Activated CD4-positive, alpha-beta T cell treated with anti-CD3 and anti-CD28 coated beads, Interleukin-2, amount 50 U/mL, for 24 hours (primary cell): ENCODE measurements at regions not wholly inside any gene's neighbourhood (a gene's known extent, or its start where the extent isn't known, plus 50 kb on each side); places are given as distances from the start of the nearest gene placed in this dataset.
"Not testable (repeated sequence)": the region's sequence is repeated elsewhere in the genome, so short reads cannot be mapped to it uniquely, and the experiment has no call there.

Source experiments
- DNase-seq, 2 donors: peaks; one replicate each; pipeline ENCODE4 v3.0.0-alpha.2; 2020; ENCODE audit warnings: low read depth in 1 of 2, low spot score in 1 of 2

DNA sequence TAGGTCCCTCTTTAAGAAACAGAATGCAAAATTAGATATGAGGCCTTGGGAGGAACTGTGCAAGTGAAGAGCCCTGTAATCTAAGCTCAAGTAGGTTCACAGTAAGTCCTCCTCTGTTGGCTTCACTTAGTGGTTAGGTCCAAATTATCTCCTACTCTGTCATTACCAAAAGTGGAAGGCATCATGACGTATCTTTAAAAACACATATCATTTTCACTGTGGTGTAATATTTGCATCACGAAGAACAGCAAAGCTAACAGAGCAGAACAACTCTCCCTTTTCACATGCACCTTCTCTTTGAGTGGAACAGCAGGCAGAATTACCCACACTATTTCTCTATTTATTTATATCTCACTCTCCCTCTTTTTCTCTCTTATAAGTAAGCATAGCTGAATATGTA, 240.5 kb upstream of the CCNH start:
- no peak for DNase-seq

DNA sequence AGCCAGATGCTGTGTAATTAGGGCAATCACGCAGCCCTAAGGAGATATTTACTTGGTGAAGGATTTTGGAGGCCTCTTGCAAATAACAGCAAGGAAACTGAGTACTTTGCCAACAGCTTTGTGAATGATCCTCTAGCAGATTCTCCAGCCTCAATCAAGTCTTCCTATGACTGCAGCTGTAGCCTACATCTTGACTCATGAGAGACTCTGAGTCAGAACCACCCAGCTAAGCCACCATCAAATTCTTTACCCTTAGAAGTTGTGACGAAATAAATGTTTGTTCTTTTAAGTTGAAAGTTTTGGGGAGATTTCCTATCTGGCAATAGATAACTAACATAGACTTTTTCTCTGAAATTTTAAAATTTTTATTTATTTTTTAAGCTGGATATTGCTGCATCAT, 237.6 kb upstream of the CCNH start:
- DNase-seq, result no peak

DNA sequence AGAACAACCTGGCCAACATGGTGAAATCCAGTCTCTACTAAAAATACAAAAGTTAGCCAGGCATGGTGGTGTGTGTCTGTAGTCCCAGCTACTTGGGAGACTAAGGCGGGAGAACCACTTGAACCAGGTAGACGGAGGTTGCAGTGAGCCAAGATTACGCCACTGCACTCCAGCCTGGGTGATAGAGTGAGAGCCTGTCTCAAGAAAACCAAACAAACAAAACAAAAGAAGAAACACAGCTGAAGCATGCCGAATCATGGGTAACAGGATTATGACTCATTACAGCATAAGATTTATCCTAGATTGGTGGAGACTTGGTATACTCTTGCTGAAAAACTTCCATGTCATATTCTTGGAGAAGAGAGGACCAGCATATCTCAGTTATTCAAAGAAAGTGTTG, 236.7 kb upstream of the CCNH start:
- no peak for DNase-seq

DNA sequence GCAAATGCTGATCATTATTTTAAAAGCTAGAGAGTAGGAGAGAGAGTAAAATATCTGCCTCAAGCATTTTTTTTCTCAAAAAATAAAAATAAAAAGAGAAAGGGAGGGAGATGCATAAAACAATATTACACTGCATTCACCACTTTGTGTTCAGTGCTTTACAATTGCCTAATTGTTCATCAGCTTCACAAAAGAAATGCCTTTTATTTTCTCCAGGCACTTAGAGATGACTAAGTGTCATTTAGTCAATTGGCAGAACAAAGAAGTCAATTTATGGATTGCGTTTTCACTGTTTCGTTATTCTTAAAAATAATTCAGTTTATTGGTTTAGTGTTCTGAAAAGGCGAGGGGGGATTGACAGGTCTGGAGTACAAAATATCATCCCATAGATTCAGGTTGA, 232.5 kb upstream of the CCNH start:
- no peak for DNase-seq

DNA sequence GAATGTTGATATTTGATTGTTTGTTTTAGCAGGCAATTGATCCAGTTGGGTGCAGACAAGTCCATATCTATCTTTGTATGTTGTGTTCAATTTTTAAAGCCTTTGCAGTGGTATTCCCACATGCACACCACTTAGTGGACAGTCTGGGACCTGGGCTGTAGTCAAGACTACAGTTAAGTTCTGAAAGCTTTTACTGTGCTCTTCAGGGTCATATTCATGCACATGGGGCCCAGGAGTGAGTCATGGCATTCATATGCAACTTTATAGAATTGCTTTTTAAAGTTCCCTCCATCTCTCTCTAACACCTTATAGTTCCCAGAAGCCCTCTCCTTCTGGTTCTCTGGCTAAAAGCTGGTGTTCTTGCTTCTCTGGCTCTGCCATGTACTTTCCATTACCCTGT, 228.2 kb upstream of the CCNH start:
- no peak for DNase-seq

DNA sequence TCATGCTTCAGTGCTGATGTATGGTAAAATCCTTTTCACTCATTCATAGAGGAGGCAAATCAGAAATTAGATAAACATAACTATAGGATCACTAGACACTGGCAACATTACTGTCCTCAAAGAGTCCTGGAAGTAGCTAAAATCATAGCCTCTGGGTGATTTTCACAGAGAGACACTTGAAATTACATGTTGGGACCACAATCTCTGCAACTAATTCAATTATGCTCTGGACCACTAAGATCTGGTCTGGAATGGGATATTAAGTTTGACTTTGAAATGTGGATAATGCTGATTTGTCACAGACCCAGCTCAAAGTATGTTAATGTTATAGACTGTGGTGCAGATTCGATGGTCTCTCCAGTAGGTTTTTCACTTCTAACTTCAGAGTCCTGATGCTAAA, 214.6 kb upstream of the CCNH start:
- no peak for DNase-seq

DNA sequence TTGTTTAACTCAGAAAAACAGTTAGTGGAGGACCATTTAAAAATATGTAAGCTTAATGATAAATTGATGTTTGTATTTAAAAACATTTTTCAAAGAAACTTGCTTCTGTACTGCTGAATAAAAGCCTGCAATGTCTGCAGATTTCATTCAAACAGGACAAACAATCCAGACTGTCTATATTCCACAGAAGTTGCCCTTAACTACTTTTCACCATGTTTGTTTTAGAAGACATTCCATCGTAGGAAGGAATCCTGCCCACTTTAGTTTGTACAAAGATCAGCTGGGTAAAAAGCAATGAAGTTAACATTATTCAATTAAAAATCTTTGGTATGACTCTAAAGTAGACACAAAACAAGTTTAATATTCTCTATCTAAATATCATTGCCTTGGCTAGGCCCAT, 195.7 kb upstream of the CCNH start:
- no peak for DNase-seq

DNA sequence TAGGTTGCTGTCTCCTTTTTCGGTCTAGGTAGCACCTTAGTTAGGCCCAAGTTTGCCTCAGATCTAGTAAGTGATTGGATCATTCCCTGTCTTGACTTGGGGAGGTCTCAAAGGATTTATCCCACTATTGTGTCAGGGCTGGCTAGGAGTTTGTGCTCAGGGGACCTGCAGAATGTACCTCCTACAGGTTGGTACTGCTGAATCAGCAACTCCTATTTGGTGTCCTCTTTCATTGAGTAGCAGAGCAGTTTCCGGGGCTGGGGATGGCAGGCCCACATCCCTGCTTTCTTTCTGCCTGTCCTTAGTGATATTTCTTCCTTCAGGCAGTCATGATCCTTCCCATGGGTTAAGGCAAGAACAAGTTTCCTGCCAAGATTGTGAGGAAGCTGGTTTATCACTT, 192.9 kb upstream of the CCNH start:
- no peak for DNase-seq

DNA sequence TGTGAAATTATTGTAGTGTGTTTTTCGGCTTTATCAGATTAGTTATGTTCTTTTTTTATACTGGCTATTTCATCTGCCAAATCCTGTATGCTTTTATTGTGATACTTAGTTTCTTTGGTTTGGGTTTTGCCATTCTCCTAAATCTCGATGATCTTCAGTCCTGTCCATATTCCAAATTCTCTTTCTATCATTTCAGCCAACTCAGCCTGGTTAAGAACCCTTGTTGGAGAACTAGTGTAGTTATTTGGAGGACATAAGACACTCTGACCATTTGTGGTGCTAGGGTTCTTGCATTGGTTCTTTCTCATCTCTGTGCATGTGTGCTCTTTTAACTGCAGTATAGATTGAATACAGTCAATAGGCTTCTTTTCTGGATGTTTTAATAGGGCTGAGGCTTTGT, 187.0 kb upstream of the CCNH start:
- no peak for DNase-seq

DNA sequence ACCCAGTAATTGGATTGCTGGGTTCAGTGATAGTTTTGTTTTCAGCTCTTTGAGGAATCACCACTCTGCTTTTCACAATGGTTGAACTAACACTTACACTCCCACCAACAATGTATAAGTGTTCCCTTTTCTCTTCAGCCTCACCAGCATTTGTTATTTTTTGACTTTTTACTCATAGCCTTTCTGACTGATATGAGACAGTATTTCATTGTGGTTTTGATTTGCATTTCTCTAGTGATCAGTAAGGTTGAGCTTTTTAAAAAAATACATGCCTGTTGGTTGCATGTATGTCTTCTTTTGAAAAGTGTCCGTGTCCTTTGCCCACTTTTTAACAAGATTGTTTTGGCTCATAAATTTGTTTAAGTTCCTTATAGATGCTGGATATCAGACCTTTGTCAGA, 185.7 kb upstream of the CCNH start:
- DNase-seq, result no peak

DNA sequence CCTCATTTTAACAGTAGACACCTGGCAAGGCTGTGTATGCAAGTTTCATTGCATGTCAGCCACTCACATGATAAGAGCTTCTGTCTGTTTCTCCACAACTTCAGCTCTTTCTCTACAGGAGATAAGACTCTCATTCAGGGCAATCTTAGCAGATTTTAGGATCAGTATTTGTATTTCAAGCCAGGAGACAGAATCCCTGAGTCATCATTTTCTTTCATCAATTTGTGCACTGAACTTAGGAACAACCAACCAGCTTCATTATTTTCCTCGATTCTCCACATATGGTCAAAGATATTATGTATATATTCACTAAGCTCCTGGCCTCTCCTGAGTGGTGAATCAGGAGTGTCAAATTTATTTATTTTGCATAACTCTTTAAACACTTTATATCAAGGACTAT, 181.8 kb upstream of the CCNH start:
- DNase-seq, result no peak

DNA sequence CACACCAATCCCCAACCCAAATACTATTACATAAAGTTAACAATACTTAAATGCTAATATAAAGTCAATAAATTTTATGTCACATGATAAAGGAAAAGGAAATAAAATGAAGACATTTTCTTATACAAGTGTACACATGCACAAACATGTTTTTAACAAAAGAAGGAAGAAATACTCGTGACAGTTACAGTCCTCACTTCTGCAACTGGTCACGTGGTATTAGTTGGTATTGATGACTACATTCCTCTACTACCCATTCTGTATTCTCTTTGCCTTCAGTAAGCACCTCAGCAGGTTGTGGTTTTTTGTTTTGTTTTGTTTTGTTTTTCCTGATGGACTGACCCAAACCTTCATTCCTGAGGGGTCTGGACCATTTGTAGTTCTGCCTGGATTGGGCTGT, 176.9 kb upstream of the CCNH start:
- DNase-seq, result no peak

DNA sequence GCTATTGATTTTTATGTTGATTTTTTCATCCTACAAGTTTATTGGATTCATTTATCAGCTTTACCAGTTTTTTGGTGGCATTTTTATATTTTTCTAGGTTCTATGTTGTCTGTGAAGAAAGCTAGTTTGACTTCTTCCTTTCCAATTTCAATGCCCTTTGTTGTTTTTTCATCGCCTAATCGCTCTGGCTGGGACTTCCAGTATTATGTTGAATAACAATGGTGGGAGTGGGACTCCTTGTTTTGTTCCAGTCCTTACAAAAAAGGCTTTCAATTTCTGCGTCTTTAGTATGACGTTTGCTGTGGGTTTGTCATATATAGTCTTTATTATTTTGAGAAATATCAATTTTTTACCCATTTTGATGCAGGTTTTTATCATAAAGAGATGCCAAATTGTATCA, 175.6 kb upstream of the CCNH start:
- DNase-seq, result no peak

DNA sequence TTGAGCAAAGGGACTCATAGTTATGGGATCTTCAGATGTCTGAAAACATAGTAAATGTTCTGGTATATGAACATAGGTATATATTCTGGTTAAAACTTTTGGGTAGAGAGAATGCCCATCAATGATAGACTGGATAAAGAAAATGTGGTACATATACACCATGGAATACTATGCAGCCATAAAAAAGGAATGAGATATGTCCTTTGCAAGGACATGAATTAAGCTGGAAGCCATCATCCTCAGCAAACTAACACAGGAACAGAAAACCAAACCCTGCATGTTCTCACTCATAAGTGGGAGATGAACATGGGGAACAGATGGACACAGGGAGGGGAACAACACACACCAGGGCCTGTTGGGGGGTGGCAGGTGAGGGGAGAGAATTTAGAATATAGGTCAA, 171.0 kb upstream of the CCNH start:
- not testable (repeated sequence) for DNase-seq

DNA sequence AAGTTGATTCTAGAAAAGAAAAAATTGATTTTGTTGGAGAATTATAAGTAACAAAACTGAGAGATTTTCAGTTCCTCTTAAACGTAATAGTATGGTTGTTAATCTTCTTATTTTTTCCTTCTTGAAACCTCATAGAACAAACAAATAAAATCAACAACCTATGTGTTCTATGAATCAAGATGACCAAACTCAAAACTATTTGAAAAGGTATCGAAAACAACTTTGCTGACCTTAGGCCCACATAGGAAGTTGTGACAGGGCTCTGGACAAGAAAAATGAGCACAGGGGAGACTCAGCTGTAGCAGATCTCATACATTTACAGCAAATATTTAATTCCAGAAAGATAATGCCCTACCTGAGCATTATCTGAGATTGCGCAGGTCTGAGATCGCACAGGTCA, 169.4 kb upstream of the CCNH start:
- DNase-seq, result no peak

DNA sequence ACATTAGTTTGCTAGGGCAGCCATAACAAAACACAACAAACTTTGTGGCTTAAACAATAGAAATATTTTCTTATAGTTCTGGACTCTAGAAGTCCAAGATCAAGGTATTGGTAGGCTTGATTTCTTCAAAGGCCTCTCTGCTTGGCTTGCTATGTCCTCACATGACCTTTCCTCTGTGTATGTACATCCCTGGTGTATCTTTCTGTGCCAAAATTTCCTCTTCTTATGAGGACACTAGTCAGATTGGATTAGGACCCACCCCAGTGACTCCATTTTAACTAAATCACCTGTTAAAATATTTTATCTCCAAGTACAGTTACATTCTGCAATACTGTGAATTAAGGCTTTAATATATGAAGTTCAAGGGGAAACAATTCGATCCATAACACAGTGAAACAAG, 168.9 kb upstream of the CCNH start:
- DNase-seq, result no peak

DNA sequence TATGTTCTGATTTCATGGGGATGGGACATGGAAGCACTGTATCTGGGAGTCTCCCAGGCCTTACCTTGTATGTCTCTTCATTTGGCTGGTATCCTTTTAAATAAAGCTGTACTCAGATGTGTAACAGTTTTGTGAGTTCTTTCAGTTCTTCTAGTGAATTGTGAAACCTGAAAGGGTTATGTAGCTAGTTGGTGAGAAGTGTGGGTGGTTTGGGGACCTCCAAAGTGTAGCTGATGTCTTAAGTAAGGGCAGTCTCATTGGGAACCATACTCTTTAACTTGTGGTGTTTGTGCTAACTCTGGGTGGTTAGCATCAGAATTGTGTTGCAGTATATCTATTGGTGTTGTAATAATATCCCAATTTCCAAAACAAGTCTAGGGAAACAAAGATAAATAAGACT, 166.9 kb upstream of the CCNH start:
- no peak for DNase-seq

DNA sequence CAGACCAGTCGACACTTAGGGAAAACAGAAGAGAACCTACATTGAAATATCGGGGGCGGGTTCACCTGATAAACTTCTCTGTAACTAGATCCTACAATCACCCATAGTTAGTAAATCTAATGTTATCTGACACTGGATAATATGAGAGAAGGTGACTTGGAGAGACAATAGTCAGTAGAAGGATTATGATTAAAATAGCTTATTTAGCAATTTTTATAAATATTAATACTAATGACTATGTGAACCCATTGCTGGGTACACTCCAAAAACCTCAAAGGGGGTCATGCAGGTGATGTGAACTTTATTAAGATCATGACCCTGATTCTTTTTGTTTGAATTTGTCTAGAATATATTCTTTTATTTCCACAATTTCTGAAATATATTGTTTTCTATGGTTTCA, 164.1 kb upstream of the CCNH start:
- DNase-seq, result no peak

DNA sequence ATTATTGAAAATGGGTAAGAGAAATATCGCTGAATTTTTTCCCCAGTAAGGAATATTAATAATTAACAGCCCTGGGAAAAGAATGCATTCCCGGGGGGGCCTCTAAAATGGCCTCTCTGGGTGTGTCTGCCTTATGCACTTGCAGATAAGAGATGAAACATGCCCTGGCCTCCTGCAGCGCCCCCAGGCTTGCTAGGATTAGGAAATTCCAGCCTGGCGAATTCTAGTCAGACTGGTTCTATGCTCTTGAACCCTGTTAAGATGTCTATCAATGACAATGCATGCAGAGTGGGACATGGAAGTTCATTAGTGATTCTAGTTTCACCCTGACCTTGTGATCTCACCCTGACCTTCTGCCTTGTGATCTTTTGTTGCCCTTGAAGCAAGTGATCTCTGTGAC, 163.6 kb upstream of the CCNH start:
- not testable (repeated sequence) for DNase-seq

DNA sequence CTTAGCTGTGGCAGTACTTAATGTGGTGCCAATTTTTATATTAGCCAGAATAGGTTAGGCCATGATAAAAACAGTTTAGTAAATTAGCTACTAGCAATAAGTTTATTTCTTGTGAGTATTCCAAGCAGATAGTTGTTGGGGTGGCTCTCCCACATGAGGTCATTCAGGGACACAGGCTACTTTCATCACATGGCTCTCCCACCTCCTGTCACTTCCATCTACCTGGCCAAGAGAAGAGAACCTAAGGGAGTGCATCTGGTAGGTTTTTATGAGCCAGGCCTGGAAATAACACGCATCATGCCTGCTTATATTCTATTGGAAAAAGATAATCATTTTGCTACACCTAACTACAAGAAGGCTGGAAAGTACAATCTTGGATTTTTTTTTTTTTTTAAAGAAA, 161.4 kb upstream of the CCNH start:
- no peak for DNase-seq

DNA sequence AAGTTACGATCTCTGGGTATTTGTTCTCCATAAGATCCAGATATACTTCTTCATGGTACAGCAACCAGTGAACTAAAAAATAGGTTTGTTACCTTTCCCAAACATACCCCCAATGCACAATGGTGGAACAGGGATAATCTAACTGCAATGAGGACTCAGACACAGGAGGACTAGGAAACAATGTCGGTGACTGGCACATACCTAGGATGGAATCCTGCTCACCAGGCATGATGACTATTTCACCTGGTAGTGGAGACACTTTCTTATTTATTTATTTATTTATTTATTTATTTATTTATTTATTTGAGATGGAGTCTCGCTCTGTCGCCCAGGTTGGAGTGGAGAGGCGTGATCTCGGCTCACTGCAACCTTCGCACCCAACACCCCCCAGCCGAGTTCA, 159.9 kb upstream of the CCNH start:
- no peak for DNase-seq

DNA sequence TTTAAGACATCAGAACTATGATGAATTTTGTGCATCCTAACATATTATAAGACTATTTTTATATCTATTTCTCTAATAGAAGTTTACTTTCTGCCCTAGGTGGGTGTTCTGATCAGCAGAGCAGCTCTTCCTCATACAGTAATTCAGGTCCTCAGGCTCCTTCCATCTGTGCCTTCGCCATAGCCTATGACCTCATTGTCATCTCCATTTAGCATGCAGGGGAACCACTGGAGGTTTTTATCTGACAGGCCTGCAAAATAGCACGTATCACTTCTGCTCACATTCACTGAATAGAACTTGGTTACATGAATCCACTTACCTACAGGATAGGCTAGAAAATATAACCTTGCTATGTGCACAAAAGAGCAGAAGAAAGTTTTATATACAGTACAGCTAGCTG, 159.4 kb upstream of the CCNH start:
- no peak for DNase-seq

DNA sequence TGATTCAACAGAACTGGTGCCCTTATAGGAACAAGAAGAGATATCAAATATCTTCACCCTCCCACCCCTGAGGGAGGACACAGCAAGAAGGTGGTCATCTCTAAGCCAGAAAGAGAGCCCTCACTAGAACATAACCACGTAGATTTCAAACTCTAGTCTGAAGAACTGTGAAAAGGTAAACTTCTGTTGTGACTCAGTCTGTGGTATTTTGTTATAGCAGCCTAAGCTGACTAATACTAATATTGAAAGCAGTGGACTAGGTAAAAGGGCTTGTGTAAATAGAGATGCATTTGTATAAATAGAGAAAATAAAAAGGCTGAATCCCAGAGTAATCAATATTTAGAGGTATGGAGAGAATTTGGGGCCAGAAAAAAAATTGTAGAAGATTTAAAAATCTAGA, 157.6 kb upstream of the CCNH start:
- no peak for DNase-seq

DNA sequence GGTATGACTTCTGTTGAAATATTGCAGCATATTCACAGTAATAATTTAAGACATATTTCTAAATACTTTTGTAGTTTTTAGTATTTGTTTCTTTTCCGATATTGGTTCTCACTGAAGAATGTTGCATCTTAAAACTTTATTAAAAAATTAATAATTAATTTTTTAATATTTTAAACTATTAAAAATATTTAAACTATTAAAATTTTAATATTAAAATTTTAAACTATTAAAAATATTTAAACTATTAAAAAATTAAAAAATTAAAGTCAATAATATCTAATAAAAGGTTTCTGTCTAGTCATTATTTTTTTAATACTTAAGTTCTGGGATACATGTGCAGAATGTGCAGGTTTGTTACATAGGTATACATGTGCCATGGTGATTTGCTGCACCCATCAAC, 149.3 kb upstream of the CCNH start:
- no peak for DNase-seq

DNA sequence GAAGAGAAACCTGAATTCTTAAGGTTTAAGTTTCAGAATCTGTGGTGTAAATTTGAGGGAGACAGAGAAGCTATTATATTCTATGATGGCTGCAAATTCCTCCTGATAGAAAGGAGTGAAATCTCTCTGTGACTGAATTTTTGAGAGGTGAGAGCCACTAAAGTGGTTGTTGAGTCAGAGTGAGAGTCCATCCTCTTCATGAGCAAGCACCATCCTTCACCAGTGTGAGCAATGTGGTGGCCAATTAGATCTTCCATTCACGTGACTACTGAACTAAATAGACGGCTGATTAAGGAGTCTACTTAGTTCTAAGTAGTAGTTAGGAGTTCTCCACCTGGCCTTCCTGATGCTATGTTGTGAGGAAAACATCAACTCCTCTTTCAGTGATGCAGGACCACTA, 147.8 kb upstream of the CCNH start:
- DNase-seq, result no peak
